Ishikawa (cell line): ENCODE measurements at regions not wholly inside any gene's neighbourhood (a gene's known extent, or its start where the extent isn't known, plus 50 kb on each side); places are given as distances from the start of the nearest gene placed in this dataset.

Source experiments
- CEBPB ChIP-seq: IDR thresholded peaks from 2 replicates; pipeline ENCODE4 v1.6.1; 2012
- CREB1 ChIP-seq: IDR thresholded peaks from 2 replicates; pipeline ENCODE4 v1.6.1; 2012; ENCODE audit warnings: low read depth
- EGR1 ChIP-seq: IDR thresholded peaks from 2 replicates; pipeline ENCODE4 v1.6.1; 2012
- EP300 ChIP-seq: IDR thresholded peaks from 2 replicates; pipeline ENCODE4 v1.6.1; 2012; ENCODE audit warnings: borderline replicate concordance
- FOXM1 ChIP-seq: IDR thresholded peaks from 2 replicates; pipeline ENCODE4 v1.6.1; 2012; ENCODE audit warnings: low read depth, borderline replicate concordance
- NFIC ChIP-seq: IDR thresholded peaks from 2 replicates; pipeline ENCODE4 v1.6.1; 2012
- RAD21 ChIP-seq: IDR thresholded peaks from 2 replicates; pipeline ENCODE4 v1.6.1; 2012; ENCODE audit warnings: low read depth
- TAF1 ChIP-seq: IDR thresholded peaks from 2 replicates; pipeline ENCODE4 v1.6.1; 2012; ENCODE audit warnings: low read depth, mild to moderate bottlenecking
- TCF12 ChIP-seq: IDR thresholded peaks from 2 replicates; pipeline ENCODE4 v1.6.1; 2012; ENCODE audit warnings: low read depth
- TEAD4 ChIP-seq: IDR thresholded peaks from 2 replicates; pipeline ENCODE4 v1.6.1; 2012
- YY1 ChIP-seq: IDR thresholded peaks from 2 replicates; pipeline ENCODE4 v1.6.1; 2012; ENCODE audit warnings: low read depth
- ZBTB7A ChIP-seq: IDR thresholded peaks from 2 replicates; pipeline ENCODE4 v1.6.1; 2012; ENCODE audit warnings: low read depth
- TF ChIP-seq, protein P1 (sequence below): IDR thresholded peaks from 2 replicates; pipeline ENCODE4 v1.6.1; 2012; ENCODE audit warnings: low read depth, mild to moderate bottlenecking
- TF ChIP-seq, protein P2 (sequence below): IDR thresholded peaks from 2 replicates; pipeline ENCODE4 v1.6.1; 2012
- TF ChIP-seq, protein P3 (sequence below): IDR thresholded peaks from 2 replicates; pipeline ENCODE4 v1.6.1; 2012

DNA sequence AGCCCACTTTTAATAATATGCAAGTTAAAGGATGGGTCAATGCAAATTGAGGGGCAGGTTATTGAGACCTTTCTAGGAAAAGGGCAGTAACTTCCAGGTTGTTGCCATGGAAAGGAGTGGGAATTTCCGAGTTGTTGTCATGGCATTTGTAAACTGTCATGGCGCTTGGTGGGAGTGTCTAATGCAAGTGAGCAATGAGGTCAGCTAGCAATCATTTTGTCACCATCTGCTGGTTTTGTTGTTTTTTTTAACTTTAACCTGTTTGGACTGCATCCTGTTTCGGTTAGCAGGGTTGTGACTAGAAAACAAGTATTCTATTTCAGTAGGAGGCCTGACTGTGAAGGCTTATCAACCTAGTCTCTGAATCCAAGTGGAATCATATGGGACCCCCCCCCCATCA is 85.8 kb upstream of the TSPAN11 start:
- TF ChIP-seq RAD21 (no peak), EGR1 (no peak), FOXM1 (no peak), TCF12 (no peak), TEAD4 (no peak), CREB1 (no peak), EP300 (no peak), CEBPB (no peak)

DNA sequence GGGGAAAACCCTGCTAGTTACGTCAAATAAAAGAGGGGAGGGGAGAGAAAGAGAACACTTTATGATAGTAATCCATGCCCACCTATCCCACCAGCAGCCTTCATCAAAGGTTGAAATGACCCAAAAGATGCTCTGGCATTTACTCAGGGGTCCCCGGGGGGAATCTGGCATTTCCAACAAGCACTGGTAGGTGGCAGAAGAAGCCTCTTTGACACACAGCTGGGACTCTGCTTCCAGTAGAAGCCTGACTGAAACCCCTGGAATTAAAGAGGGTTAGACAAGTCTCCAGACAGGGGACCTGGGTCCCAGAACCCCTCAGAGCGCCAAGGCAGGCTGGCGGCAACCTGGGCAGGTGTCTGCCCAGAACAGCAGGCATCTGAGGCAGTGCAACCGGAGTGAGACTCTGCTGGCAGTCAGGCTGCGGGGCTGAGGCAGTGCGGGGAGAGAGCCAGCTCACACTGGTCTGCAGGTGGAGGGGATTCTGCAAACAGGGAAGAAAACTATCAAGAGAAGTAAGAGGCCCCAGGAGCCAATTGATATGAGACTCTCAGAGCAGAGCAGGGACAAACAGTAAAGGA is 85.0 kb upstream of the CAPRIN2 start:
- TF ChIP-seq, protein P1, sequence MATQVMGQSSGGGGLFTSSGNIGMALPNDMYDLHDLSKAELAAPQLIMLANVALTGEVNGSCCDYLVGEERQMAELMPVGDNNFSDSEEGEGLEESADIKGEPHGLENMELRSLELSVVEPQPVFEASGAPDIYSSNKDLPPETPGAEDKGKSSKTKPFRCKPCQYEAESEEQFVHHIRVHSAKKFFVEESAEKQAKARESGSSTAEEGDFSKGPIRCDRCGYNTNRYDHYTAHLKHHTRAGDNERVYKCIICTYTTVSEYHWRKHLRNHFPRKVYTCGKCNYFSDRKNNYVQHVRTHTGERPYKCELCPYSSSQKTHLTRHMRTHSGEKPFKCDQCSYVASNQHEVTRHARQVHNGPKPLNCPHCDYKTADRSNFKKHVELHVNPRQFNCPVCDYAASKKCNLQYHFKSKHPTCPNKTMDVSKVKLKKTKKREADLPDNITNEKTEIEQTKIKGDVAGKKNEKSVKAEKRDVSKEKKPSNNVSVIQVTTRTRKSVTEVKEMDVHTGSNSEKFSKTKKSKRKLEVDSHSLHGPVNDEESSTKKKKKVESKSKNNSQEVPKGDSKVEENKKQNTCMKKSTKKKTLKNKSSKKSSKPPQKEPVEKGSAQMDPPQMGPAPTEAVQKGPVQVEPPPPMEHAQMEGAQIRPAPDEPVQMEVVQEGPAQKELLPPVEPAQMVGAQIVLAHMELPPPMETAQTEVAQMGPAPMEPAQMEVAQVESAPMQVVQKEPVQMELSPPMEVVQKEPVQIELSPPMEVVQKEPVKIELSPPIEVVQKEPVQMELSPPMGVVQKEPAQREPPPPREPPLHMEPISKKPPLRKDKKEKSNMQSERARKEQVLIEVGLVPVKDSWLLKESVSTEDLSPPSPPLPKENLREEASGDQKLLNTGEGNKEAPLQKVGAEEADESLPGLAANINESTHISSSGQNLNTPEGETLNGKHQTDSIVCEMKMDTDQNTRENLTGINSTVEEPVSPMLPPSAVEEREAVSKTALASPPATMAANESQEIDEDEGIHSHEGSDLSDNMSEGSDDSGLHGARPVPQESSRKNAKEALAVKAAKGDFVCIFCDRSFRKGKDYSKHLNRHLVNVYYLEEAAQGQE: no peak
- TF ChIP-seq ZBTB7A (no peak), EP300 (no peak), FOXM1 (no peak), YY1 (no peak), TAF1 (no peak), TCF12 (no peak), TEAD4 (no peak), RAD21 (no peak), CEBPB (no peak), EGR1 (no peak), NFIC (no peak)
- TF ChIP-seq, protein P2, sequence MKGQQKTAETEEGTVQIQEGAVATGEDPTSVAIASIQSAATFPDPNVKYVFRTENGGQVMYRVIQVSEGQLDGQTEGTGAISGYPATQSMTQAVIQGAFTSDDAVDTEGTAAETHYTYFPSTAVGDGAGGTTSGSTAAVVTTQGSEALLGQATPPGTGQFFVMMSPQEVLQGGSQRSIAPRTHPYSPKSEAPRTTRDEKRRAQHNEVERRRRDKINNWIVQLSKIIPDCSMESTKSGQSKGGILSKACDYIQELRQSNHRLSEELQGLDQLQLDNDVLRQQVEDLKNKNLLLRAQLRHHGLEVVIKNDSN: no peak
- TF ChIP-seq, protein P3, sequence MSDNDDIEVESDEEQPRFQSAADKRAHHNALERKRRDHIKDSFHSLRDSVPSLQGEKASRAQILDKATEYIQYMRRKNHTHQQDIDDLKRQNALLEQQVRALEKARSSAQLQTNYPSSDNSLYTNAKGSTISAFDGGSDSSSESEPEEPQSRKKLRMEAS: no peak

DNA sequence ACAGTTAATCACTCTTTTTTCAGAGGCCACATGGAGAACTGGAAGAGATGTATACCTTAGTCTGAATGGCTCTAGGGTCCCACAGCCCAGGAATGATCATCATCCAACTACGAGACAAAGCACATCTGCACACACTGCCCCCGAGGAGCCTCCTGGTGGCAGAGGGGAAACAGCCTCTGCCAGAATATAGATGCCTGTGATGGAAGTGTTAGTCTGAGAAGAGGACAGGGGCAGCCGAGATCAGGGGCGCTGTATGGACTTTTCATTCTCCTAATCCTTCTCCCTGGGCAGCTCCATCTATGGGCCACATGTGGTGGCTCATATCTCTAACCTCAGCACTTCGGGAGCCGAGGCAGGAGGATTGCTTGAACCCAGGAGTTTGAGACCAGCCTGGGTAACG is 82.8 kb upstream of the CAPRIN2 start:
- no peak for TF ChIP-seq NFIC
- no peak for TF ChIP-seq TCF12
- no peak for TF ChIP-seq RAD21
- no peak for TF ChIP-seq FOXM1
- TF ChIP-seq, protein P1: no peak
- TF ChIP-seq YY1: no peak
- no peak for TF ChIP-seq EGR1
- no peak for TF ChIP-seq ZBTB7A
- TF ChIP-seq CREB1: no peak
- no peak for TF ChIP-seq TEAD4

DNA sequence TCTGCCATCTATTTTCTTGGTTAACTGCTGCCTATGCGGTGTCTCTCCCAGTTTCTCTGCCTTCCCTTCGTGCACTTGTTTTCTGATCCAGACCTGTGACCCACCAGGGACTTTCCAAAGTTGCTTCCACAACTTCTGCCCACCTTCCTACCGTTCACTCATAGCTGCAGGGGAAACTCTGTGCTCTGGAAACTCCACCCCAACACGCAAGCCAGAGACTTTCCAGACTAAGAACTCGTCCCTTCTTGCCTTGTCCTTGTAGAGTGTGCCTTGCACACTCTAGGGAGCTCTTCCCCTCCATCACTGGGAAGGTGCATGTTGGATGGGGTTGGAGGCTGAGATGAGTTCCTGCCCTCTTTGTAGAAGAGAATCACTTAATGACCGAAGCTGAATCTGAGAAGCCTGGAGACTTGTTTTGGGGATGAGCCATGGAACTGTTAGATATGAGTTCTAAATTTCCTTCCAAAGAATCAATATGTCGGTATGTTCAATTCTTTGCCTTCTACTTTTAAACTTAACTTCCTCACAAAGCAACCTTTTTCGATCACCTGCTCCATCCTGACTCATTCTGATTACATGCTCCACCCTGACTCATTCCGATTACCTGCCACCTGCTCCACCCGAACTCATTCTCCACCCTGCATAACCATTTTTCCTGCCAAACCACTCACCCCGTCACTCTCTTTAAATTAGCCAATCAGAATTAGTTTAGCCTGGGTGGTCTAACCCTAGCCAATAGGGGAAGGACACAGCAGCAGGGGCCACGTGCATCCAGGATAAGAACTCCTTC is 82.1 kb upstream of the CAPRIN2 start:
- TF ChIP-seq CREB1 (no peak), NFIC (no peak), CEBPB (no peak), EGR1 (no peak), TCF12 (no peak), RAD21 (no peak), EP300 (no peak), TEAD4 (no peak)
- TF ChIP-seq, protein P3: no peak
- TF ChIP-seq, protein P2: no peak
- TF ChIP-seq, protein P1: no peak
